ENCODE measurements at regions not wholly inside any gene's neighbourhood (a gene's known extent, or its start where the extent isn't known, plus 50 kb on each side); places are given as distances from the start of the nearest gene placed in this dataset.

GRCh38 chr5:173689737-173690360, 73.4 kb upstream of the BOD1 start:
- H3K9me3 ChIP-seq (ENCODE audit: control insufficient read depth, insufficient read depth, low read length), result no peaks in the 10 kb centered on the region
- H3K9ac ChIP-seq (ENCODE audit: low read depth, low read length), result no peak overlapping the region
- no peaks in the 10 kb centered on the region for H3K27me3 ChIP-seq (ENCODE audit: control insufficient read depth, insufficient read depth, low read length)
- peak overlapping the region; percentile 21 for H3K27ac ChIP-seq (ENCODE audit: low read depth, low read length)
- no peaks in the 10 kb centered on the region for H3K36me3 ChIP-seq (ENCODE audit: control insufficient read depth, insufficient read depth, low read length)
- no peak overlapping the region for H3K4me3 ChIP-seq (ENCODE audit: low read depth, low read length)
- H3K4me1 ChIP-seq (ENCODE audit: control insufficient read depth, insufficient read depth, low read length), result peaks cover 14% of the 10 kb centered on the region

DNA sequence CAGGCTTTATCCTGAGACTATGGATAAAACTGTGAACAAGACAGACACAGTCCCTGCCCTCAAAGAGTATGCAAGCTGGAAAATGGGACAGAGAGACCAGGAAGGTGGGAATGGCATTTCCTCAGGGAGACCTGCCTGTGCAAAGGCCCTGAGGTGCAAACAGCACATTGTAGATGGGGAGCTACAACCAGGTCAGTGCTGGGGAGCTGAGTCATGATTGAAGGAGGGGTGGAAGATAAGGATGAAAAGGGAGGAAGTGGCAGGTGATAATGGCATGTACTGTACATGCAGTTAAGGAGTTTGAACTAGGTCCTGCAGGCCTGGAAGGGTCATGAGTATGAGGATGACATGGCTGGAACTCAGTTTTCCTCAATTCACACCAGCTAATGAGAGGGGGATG, 75.5 kb upstream of the BOD1 start:
- H3K36me3 ChIP-seq (ENCODE audit: control insufficient read depth, insufficient read depth, low read length), result no peaks in the 10 kb centered on the region

GRCh38 chr5:173693670-173694069, 77.2 kb upstream of the BOD1 start:
- Histone ChIP-seq H3K4me1 (ENCODE audit: control insufficient read depth, insufficient read depth, low read length) (peaks cover 21% of the 10 kb centered on the region), H3K9ac (ENCODE audit: low read depth, low read length) (no peak overlapping the region), H3K9me3 (ENCODE audit: control insufficient read depth, insufficient read depth, low read length) (no peaks in the 10 kb centered on the region), H3K27me3 (ENCODE audit: control insufficient read depth, insufficient read depth, low read length) (no peaks in the 10 kb centered on the region), H3K36me3 (ENCODE audit: control insufficient read depth, insufficient read depth, low read length) (no peaks in the 10 kb centered on the region), H3K4me3 (ENCODE audit: low read depth, low read length) (no peak overlapping the region), H3K27ac (ENCODE audit: low read depth, low read length) (no peak overlapping the region)

More for the DNA sequence above, 75.5 kb upstream of the BOD1 start:
- Histone ChIP-seq H3K4me3 (ENCODE audit: low read depth, low read length) (no peak overlapping the region), H3K27ac (ENCODE audit: low read depth, low read length) (no peak overlapping the region), H3K27me3 (ENCODE audit: control insufficient read depth, insufficient read depth, low read length) (no peaks in the 10 kb centered on the region), H3K4me1 (ENCODE audit: control insufficient read depth, insufficient read depth, low read length) (peaks cover 14% of the 10 kb centered on the region), H3K9ac (ENCODE audit: low read depth, low read length) (no peak overlapping the region), H3K9me3 (ENCODE audit: control insufficient read depth, insufficient read depth, low read length) (no peaks in the 10 kb centered on the region)

DNA sequence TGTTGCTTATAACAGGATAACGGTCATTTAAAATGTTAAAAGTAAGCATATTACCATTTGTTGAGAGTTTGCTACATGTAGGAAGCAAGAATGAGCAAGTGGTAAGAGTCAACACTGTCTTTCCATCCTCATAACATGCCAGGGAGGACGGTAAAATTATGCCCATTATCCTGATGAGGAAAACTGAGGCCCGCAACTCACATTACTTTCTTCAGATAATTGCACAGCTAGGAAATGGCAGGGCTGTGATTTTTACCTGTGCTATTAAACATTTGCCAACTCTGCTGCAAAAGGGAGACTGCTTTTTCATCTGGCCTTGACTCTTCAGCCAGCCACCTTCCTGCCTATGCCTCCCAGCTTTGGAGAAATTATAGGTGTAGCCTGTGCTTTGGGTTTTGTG, 79.8 kb upstream of the BOD1 start:
- H3K4me3 ChIP-seq (ENCODE audit: low read depth, low read length), result no peak overlapping the region
- no peaks in the 10 kb centered on the region for H3K36me3 ChIP-seq (ENCODE audit: control insufficient read depth, insufficient read depth, low read length)
- H3K4me1 ChIP-seq (ENCODE audit: control insufficient read depth, insufficient read depth, low read length), result 0 out of 2 replicates have a peak, but pooled peaks cover 8% of the 10 kb centered on the region
- no peak overlapping the region for H3K9ac ChIP-seq (ENCODE audit: low read depth, low read length)
- no peak overlapping the region for H3K27ac ChIP-seq (ENCODE audit: low read depth, low read length)
- H3K9me3 ChIP-seq (ENCODE audit: control insufficient read depth, insufficient read depth, low read length), result no peaks in the 10 kb centered on the region
- H3K27me3 ChIP-seq (ENCODE audit: control insufficient read depth, insufficient read depth, low read length), result no peaks in the 10 kb centered on the region

GRCh38 chr5:173697931-173698579, 81.6 kb upstream of the BOD1 start:
- no peaks in the 10 kb centered on the region for H3K9me3 ChIP-seq (ENCODE audit: control insufficient read depth, insufficient read depth, low read length)
- peaks cover 8% of the 10 kb centered on the region; the same call in 1 of the 2 replicates for H3K4me1 ChIP-seq (ENCODE audit: control insufficient read depth, insufficient read depth, low read length)
- no peak overlapping the region for H3K27ac ChIP-seq (ENCODE audit: low read depth, low read length)
- no peak overlapping the region for H3K4me3 ChIP-seq (ENCODE audit: low read depth, low read length)
- H3K27me3 ChIP-seq (ENCODE audit: control insufficient read depth, insufficient read depth, low read length), result no peaks in the 10 kb centered on the region
- H3K9ac ChIP-seq (ENCODE audit: low read depth, low read length), result no peak overlapping the region
- H3K36me3 ChIP-seq (ENCODE audit: control insufficient read depth, insufficient read depth, low read length), result no peaks in the 10 kb centered on the region

DNA sequence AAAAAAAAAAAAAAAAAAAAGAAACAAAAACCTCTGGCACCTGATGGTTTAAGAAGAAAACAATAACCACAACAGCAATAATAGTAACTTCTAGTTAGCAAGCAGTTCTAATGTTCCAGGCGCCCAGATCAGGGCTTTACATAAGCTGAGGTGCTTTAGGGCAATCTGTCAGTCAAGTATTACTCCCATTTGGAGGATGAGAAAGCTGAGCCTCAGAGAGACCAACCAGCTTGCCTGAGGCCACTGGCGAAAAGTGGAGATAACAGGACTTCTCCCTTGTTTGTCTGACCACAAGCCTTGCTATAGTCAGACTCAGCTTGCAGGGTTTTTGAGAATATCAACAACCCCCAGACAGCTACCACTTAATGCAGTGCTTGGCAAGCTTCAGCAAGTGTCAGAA, 83.5 kb upstream of the BOD1 start:
- Histone ChIP-seq H3K27ac (ENCODE audit: low read depth, low read length) (no peak overlapping the region), H3K4me3 (ENCODE audit: low read depth, low read length) (no peak overlapping the region), H3K9me3 (ENCODE audit: control insufficient read depth, insufficient read depth, low read length) (no peaks in the 10 kb centered on the region), H3K36me3 (ENCODE audit: control insufficient read depth, insufficient read depth, low read length) (no peaks in the 10 kb centered on the region), H3K4me1 (ENCODE audit: control insufficient read depth, insufficient read depth, low read length) (peaks cover 8% of the 10 kb centered on the region; the same call in 1 of the 2 replicates), H3K9ac (ENCODE audit: low read depth, low read length) (no peak overlapping the region), H3K27me3 (ENCODE audit: control insufficient read depth, insufficient read depth, low read length) (no peaks in the 10 kb centered on the region)

DNA sequence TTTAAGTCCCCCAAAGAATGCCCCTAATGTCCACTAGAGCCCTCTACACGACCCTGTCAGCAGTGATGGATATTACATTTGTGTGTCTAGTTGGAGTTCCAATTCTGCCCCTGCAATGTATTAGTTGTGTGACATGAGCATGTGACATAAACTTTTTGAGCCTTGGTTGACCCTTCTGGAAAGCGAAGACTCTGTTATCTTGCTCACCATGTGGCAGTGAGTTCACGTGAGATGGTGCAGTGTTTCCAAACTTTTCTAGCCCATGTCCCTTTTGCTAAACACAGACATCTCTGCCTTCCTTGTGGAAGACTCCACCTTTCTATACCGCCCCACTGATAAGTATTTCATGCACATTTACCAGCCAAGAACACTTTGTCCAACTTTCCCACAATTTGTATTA, 87.0 kb upstream of the BOD1 start:
- Histone ChIP-seq H3K4me3 (ENCODE audit: low read depth, low read length) (no peak overlapping the region), H3K4me1 (ENCODE audit: control insufficient read depth, insufficient read depth, low read length) (no peaks in the 10 kb centered on the region; the same call in 1 of the 2 replicates), H3K36me3 (ENCODE audit: control insufficient read depth, insufficient read depth, low read length) (no peaks in the 10 kb centered on the region), H3K9me3 (ENCODE audit: control insufficient read depth, insufficient read depth, low read length) (no peaks in the 10 kb centered on the region), H3K9ac (ENCODE audit: low read depth, low read length) (no peak overlapping the region), H3K27me3 (ENCODE audit: control insufficient read depth, insufficient read depth, low read length) (no peaks in the 10 kb centered on the region), H3K27ac (ENCODE audit: low read depth, low read length) (no peak overlapping the region)

- Histone ChIP-seq H3K36me3 (ENCODE audit: control insufficient read depth, insufficient read depth, low read length) (no peaks in the 10 kb centered on the region), H3K9me3 (ENCODE audit: control insufficient read depth, insufficient read depth, low read length) (no peaks in the 10 kb centered on the region), H3K27me3 (ENCODE audit: control insufficient read depth, insufficient read depth, low read length) (no peaks in the 10 kb centered on the region), H3K4me1 (ENCODE audit: control insufficient read depth, insufficient read depth, low read length) (no peaks in the 10 kb centered on the region; the same call in 1 of the 2 replicates), H3K4me3 (ENCODE audit: low read depth, low read length) (no peak overlapping the region), H3K9ac (ENCODE audit: low read depth, low read length) (no peak overlapping the region), H3K27ac (ENCODE audit: low read depth, low read length) (no peak overlapping the region)
Observed at GRCh38 chr5:173704615-173705511, 88.4 kb upstream of the BOD1 start.

DNA sequence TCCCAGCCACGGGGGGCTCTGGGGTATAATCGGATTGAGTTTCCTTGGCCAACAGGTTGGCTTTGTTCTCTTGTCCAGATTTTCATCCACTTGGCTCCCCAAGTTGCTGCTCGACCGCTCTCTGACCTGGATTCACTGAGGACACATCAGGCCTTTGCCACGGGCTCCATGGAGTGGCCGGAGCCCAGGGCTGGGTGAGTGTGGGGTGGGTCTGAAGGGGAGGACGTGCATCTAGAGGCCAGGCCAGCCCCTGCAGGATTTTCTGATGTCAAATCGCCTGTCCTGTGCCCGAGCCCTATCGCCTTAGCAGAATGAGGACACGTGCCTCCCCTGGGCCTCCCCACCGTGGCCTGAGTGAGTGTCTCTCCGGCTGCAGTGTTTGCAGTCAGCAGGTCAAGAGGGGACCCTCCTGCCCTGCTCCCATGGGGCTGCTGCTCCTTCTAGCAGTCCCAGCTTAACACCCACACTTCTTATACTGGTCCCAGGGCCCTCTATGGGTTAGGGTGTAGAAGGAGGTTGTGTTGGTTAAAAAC, 89.1 kb upstream of the BOD1 start:
- no peaks in the 10 kb centered on the region for H3K36me3 ChIP-seq (ENCODE audit: control insufficient read depth, insufficient read depth, low read length)
- H3K9ac ChIP-seq (ENCODE audit: low read depth, low read length), result no peak overlapping the region
- H3K9me3 ChIP-seq (ENCODE audit: control insufficient read depth, insufficient read depth, low read length), result no peaks in the 10 kb centered on the region
- no peaks in the 10 kb centered on the region; the same call in 1 of the 2 replicates for H3K4me1 ChIP-seq (ENCODE audit: control insufficient read depth, insufficient read depth, low read length)
- no peak overlapping the region for H3K4me3 ChIP-seq (ENCODE audit: low read depth, low read length)
- H3K27ac ChIP-seq (ENCODE audit: low read depth, low read length), result no peak overlapping the region
- H3K27me3 ChIP-seq (ENCODE audit: control insufficient read depth, insufficient read depth, low read length), result no peaks in the 10 kb centered on the region

GRCh38 chr5:173706700-173707099, 90.2 kb upstream of the BOD1 start:
- no peak overlapping the region for H3K27ac ChIP-seq (ENCODE audit: low read depth, low read length)
- no peaks in the 10 kb centered on the region for H3K9me3 ChIP-seq (ENCODE audit: control insufficient read depth, insufficient read depth, low read length)
- no peaks in the 10 kb centered on the region for H3K36me3 ChIP-seq (ENCODE audit: control insufficient read depth, insufficient read depth, low read length)
- no peaks in the 10 kb centered on the region for H3K4me1 ChIP-seq (ENCODE audit: control insufficient read depth, insufficient read depth, low read length)
- no peaks in the 10 kb centered on the region for H3K27me3 ChIP-seq (ENCODE audit: control insufficient read depth, insufficient read depth, low read length)
- no peak overlapping the region for H3K9ac ChIP-seq (ENCODE audit: low read depth, low read length)
- H3K4me3 ChIP-seq (ENCODE audit: low read depth, low read length), result no peak overlapping the region
